Trophoblast cell (in vitro differentiated cells and primary cell): ENCODE measurements at regions not wholly inside any gene's neighbourhood (a gene's known extent, or its start where the extent isn't known, plus 50 kb on each side); places are given as distances from the start of the nearest gene placed in this dataset.

Experiments
- DNase-seq, 2 donors: peaks; one replicate each; pipeline ENCODE4 v3.0.0-alpha.2; 2016
- H2AFZ ChIP-seq: 2 replicates; pipeline ENCODE4 v1.6.1; 2013; ENCODE audit warnings: low read length, moderate library complexity, mild to moderate bottlenecking; ENCODE audit not compliant: insufficient read depth, poor library complexity
- H2AK5ac ChIP-seq: 2 replicates; pipeline ENCODE4 v1.6.1; 2013; ENCODE audit warnings: mild to moderate bottlenecking, low read length
- H2BK120ac ChIP-seq: 2 replicates; pipeline ENCODE4 v1.6.1; 2013; ENCODE audit warnings: low read length, mild to moderate bottlenecking, moderate library complexity; ENCODE audit not compliant: insufficient read depth, poor library complexity
- H2BK12ac ChIP-seq: 2 replicates; pipeline ENCODE4 v1.6.1; 2013; ENCODE audit warnings: mild to moderate bottlenecking, low read length, moderate library complexity
- H2BK5ac ChIP-seq: 2 replicates; pipeline ENCODE4 v1.6.1; 2013; ENCODE audit warnings: low read length, low read depth, moderate library complexity, mild to moderate bottlenecking; ENCODE audit not compliant: poor library complexity
- H3K14ac ChIP-seq: 2 replicates; pipeline ENCODE4 v1.6.1; 2013; ENCODE audit warnings: mild to moderate bottlenecking, low read length
- H3K18ac ChIP-seq: 2 replicates; pipeline ENCODE4 v1.6.1; 2013; ENCODE audit warnings: mild to moderate bottlenecking, low read length
- H3K23ac ChIP-seq: 2 replicates; pipeline ENCODE4 v1.6.1; 2013; ENCODE audit warnings: low read length
- H3K27ac ChIP-seq: 2 replicates; pipeline ENCODE4 v1.5.1; 2013; ENCODE audit warnings: low read depth, mild to moderate bottlenecking, inconsistent platforms, low read length, moderate library complexity
- H3K27me3 ChIP-seq: 2 replicates; pipeline ENCODE4 v1.6.1; 2013; ENCODE audit warnings: inconsistent platforms, mild to moderate bottlenecking, low read length, moderate library complexity; ENCODE audit not compliant: insufficient read depth
- H3K36me3 ChIP-seq, 2 experiments: 1 replicate in 1 of 2; 2 replicates in 1 of 2; pipeline ENCODE4 v1.6.1; 2013; ENCODE audit warnings: low read length in 2 of 2, mild to moderate bottlenecking in 2 of 2, moderate library complexity in 1 of 2; ENCODE audit not compliant: insufficient read depth in 2 of 2, control insufficient read depth in 1 of 2
- H3K4ac ChIP-seq: 2 replicates; pipeline ENCODE4 v1.6.1; 2013; ENCODE audit warnings: low read depth, mild to moderate bottlenecking, low read length, moderate library complexity
- H3K4me1 ChIP-seq, 2 experiments: 1 replicate in 1 of 2; 2 replicates in 1 of 2; pipeline ENCODE4 v1.6.1; 2013; ENCODE audit warnings: low read length in 2 of 2, mild to moderate bottlenecking in 2 of 2, moderate library complexity in 1 of 2; ENCODE audit not compliant: insufficient read depth in 2 of 2, control insufficient read depth in 1 of 2
- H3K4me2 ChIP-seq: 2 replicates; pipeline ENCODE4 v1.6.1; 2013; ENCODE audit warnings: inconsistent platforms, mild to moderate bottlenecking, low read length, moderate library complexity
- H3K4me3 ChIP-seq: 2 replicates; pipeline ENCODE4 v1.5.1; 2013; ENCODE audit warnings: mild to moderate bottlenecking, low read depth, low read length, inconsistent platforms
- H3K79me1 ChIP-seq: one replicate; pipeline ENCODE4 v1.6.1; 2013; ENCODE audit warnings: low read length
- H3K79me2 ChIP-seq: 2 replicates; pipeline ENCODE4 v1.6.1; 2013; ENCODE audit warnings: low read length, mild to moderate bottlenecking; ENCODE audit not compliant: control insufficient read depth, insufficient read depth, poor library complexity
- H3K9ac ChIP-seq: 2 replicates; pipeline ENCODE4 v1.6.1; 2013; ENCODE audit warnings: mild to moderate bottlenecking, low read length
- H3K9me3 ChIP-seq: 2 replicates; pipeline ENCODE4 v1.6.1; 2013; ENCODE audit warnings: low read depth, mild to moderate bottlenecking, control low read depth, inconsistent platforms, low read length; ENCODE audit not compliant: insufficient read depth
- H4K12ac ChIP-seq: 2 replicates; pipeline ENCODE4 v1.6.1; 2013; ENCODE audit warnings: low read depth, mild to moderate bottlenecking, low read length, moderate library complexity
- H4K8ac ChIP-seq: 2 replicates; pipeline ENCODE4 v1.6.1; 2013; ENCODE audit warnings: low read depth, mild to moderate bottlenecking, low read length, moderate library complexity
- H4K91ac ChIP-seq: one replicate; pipeline ENCODE4 v1.6.1; 2013; ENCODE audit warnings: low read depth, mild to moderate bottlenecking, low read length, moderate library complexity
- WGBS: extraction: QIAGEN DNeasy Blood & Tissue Kit; methylation state at CpG from one replicate; pipeline ENCODE4 v1.1.7; 2013; ENCODE audit warnings: missing lambda C conversion rate; ENCODE audit not compliant: insufficient read length, insufficient coverage; ENCODE audit errors: extremely low coverage; 5-methylcytosine and 5-hydroxymethylcytosine counted together

GRCh38 chr10:4708123-4708759, 117.8 kb upstream of the AKR1E2 start:
- whole genome bisulfite sequencing: no CpG with 5 or more reads among the region's 6 CpGs
- Histone ChIP-seq H3K4me2 (no peak overlapping the region), H2BK120ac (peak overlapping the region; percentile 62)

GRCh38 chr10:4707221-4707620, 118.8 kb upstream of the AKR1E2 start:
- Histone ChIP-seq H3K23ac (no peak overlapping the region), H3K9me3 (no peaks in the 10 kb centered on the region), H3K27me3 (no peaks in the 10 kb centered on the region), H3K79me2 (no peaks in the 10 kb centered on the region), H3K4me1 (peaks cover 0 to 6% of the 10 kb centered on the region in 2 experiments), H2AK5ac (no peak overlapping the region), H3K4me3 (no peak overlapping the region), H3K9ac (no peak overlapping the region), H3K4ac (no peak overlapping the region), H3K27ac (no peak overlapping the region), H4K8ac (no peak overlapping the region), H3K14ac (no peak overlapping the region), H4K91ac (no peak overlapping the region), H3K18ac (no peak overlapping the region), H2AFZ (no peak overlapping the region), H4K12ac (no peak overlapping the region), H2BK120ac (no peak overlapping the region), H2BK12ac (no peak overlapping the region), H2BK5ac (no peak overlapping the region), H3K4me2 (no peak overlapping the region), H3K36me3 (no peaks in the 10 kb centered on the region), H3K79me1 (peaks cover 5% of the 10 kb centered on the region)
- DNase-seq: no peak
- WGBS: no CpG with 5 or more reads among the region's 2 CpGs

More at GRCh38 chr10:4708123-4708759, 117.8 kb upstream of the AKR1E2 start:
- no peaks in the 10 kb centered on the region for H3K27me3 ChIP-seq
- H2BK12ac ChIP-seq: peak overlapping the region; percentile 53
- no peak overlapping the region for H4K12ac ChIP-seq
- H3K4me3 ChIP-seq: no peak overlapping the region
- no peak for DNase-seq
- H3K9ac ChIP-seq: no peak overlapping the region
- H3K14ac ChIP-seq: peak overlapping the region; percentile 50
- H3K36me3 ChIP-seq: no peaks in the 10 kb centered on the region
- no peak overlapping the region for H3K18ac ChIP-seq
- H3K4me1 ChIP-seq: peaks cover 0 to 6% of the 10 kb centered on the region in 2 experiments
- no peaks in the 10 kb centered on the region for H3K79me2 ChIP-seq
- no peaks in the 10 kb centered on the region for H3K9me3 ChIP-seq
- peak overlapping the region; percentile 34 for H4K8ac ChIP-seq
- H3K4ac ChIP-seq: no peak overlapping the region
- no peak overlapping the region for H2AFZ ChIP-seq
- H4K91ac ChIP-seq: peak overlapping the region; percentile 38
- no peak overlapping the region for H2BK5ac ChIP-seq
- peak overlapping the region; percentile 91 for H2AK5ac ChIP-seq
- peaks cover 5% of the 10 kb centered on the region for H3K79me1 ChIP-seq
- no peak overlapping the region for H3K23ac ChIP-seq
- no peak overlapping the region for H3K27ac ChIP-seq

- no peaks in the 10 kb centered on the region for H3K79me2 ChIP-seq
- no peak overlapping the region for H3K4me2 ChIP-seq
- no peak overlapping the region for H3K9ac ChIP-seq
- no peak overlapping the region for H3K4ac ChIP-seq
- H3K14ac ChIP-seq: no peak overlapping the region
- H2BK5ac ChIP-seq: no peak overlapping the region
- no peak overlapping the region for H3K4me3 ChIP-seq
- no peaks in the 10 kb centered on the region for H3K36me3 ChIP-seq
- no peaks in the 10 kb centered on the region for H3K27me3 ChIP-seq
- no peak overlapping the region for H2BK12ac ChIP-seq
- H3K27ac ChIP-seq: no peak overlapping the region
- no peak overlapping the region for H2AFZ ChIP-seq
- no peak overlapping the region for H4K8ac ChIP-seq
- no peak for DNase-seq
- H4K91ac ChIP-seq: no peak overlapping the region
- H2AK5ac ChIP-seq: no peak overlapping the region
- no peak overlapping the region for H2BK120ac ChIP-seq
- H4K12ac ChIP-seq: no peak overlapping the region
- H3K18ac ChIP-seq: no peak overlapping the region
- H3K4me1 ChIP-seq: peaks cover 0 to 6% of the 10 kb centered on the region in 2 experiments
- WGBS: no CpG with 5 or more reads among the region's 2 CpGs
- no peak overlapping the region for H3K23ac ChIP-seq
- H3K9me3 ChIP-seq: no peaks in the 10 kb centered on the region
- H3K79me1 ChIP-seq: peaks cover 2% of the 10 kb centered on the region
These were observed 121.9 kb upstream of the AKR1E2 start for GRCh38 chr10:4704034-4704545.

GRCh38 chr10:4701016-4701415, 125.0 kb upstream of the AKR1E2 start:
- no peak overlapping the region for H3K23ac ChIP-seq
- no peaks in the 10 kb centered on the region for H3K27me3 ChIP-seq
- no peak for DNase-seq
- no peak overlapping the region for H3K4me2 ChIP-seq
- peak overlapping the region; percentile 50 for H2BK12ac ChIP-seq
- H3K79me2 ChIP-seq: no peaks in the 10 kb centered on the region
- WGBS: no CpG with 5 or more reads among the region's 4 CpGs
- H2AK5ac ChIP-seq: no peak overlapping the region
- H3K9ac ChIP-seq: no peak overlapping the region
- H4K91ac ChIP-seq: no peak overlapping the region
- no peak overlapping the region for H3K4me3 ChIP-seq
- H2BK5ac ChIP-seq: no peak overlapping the region
- no peaks in the 10 kb centered on the region for H3K9me3 ChIP-seq
- peaks cover 0 to 4% of the 10 kb centered on the region in 2 experiments for H3K4me1 ChIP-seq
- H3K4ac ChIP-seq: no peak overlapping the region
- no peak overlapping the region for H2BK120ac ChIP-seq
- H3K18ac ChIP-seq: no peak overlapping the region
- H2AFZ ChIP-seq: no peak overlapping the region
- H3K14ac ChIP-seq: no peak overlapping the region
- H4K12ac ChIP-seq: no peak overlapping the region
- no peak overlapping the region for H3K27ac ChIP-seq
- H3K79me1 ChIP-seq: no peaks in the 10 kb centered on the region
- H4K8ac ChIP-seq: no peak overlapping the region
- no peaks in the 10 kb centered on the region for H3K36me3 ChIP-seq
